NB4 (cell line): ENCODE measurements at regions not wholly inside any gene's neighbourhood (a gene's known extent, or its start where the extent isn't known, plus 50 kb on each side); places are given as distances from the start of the nearest gene placed in this dataset.

ENCODE experiments used
- MYC ChIP-seq: IDR thresholded peaks from 2 replicates; pipeline ENCODE4 v1.6.1; 2011; ENCODE audit warnings: low read depth, low read length
- POLR2A ChIP-seq: IDR thresholded peaks from 2 replicates; pipeline ENCODE4 v1.6.1; 2011; ENCODE audit warnings: mild to moderate bottlenecking; ENCODE audit not compliant: insufficient read length; ENCODE audit errors: extremely low read depth
- TF ChIP-seq, protein P1 (sequence below): IDR thresholded peaks from one replicate; pipeline ENCODE4 v1.5.1; 2012; ENCODE audit warnings: low read depth, low read length
- TF ChIP-seq, protein P2 (sequence below): IDR thresholded peaks from 2 replicates; pipeline ENCODE4 v1.6.1; 2011; ENCODE audit warnings: low read depth, low read length

DNA sequence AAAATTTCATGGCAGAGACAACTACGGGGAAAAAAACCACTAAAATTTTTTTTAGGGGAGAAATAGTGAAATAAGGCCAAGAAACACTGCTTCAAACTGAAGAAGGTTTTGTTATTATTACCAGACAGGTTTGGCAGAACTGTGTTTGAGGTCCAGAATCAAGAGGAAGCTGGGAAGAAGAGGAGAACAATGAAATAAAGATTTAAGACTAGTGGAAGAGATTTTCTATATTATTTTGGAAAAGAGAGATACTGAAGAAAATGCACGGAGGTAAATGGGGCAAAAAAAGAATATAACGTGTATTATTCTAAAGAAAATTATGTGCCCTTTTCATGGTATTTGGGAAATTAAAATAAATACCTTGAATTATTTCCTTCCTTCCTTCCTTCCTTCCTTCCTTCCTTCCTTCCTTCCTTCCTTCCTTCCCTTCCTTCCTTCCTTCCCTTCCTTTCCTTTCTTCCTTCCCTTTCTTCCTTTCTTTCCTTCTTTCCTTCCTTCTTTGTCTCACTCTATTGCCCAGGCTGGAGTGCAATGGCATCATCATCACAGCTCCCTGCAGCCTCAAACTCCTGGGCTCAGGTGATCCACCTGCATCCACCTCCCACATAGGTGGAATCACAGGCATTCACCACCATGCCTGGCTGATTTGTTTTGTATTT, 124.3 kb downstream of the GJA1 start:
- TF ChIP-seq MYC (no peak), POLR2A (no peak)
- TF ChIP-seq, protein P1, sequence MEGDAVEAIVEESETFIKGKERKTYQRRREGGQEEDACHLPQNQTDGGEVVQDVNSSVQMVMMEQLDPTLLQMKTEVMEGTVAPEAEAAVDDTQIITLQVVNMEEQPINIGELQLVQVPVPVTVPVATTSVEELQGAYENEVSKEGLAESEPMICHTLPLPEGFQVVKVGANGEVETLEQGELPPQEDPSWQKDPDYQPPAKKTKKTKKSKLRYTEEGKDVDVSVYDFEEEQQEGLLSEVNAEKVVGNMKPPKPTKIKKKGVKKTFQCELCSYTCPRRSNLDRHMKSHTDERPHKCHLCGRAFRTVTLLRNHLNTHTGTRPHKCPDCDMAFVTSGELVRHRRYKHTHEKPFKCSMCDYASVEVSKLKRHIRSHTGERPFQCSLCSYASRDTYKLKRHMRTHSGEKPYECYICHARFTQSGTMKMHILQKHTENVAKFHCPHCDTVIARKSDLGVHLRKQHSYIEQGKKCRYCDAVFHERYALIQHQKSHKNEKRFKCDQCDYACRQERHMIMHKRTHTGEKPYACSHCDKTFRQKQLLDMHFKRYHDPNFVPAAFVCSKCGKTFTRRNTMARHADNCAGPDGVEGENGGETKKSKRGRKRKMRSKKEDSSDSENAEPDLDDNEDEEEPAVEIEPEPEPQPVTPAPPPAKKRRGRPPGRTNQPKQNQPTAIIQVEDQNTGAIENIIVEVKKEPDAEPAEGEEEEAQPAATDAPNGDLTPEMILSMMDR, result no peak
- TF ChIP-seq, protein P2, sequence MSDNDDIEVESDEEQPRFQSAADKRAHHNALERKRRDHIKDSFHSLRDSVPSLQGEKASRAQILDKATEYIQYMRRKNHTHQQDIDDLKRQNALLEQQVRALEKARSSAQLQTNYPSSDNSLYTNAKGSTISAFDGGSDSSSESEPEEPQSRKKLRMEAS, result no peak
